ENCODE measurements at regions not wholly inside any gene's neighbourhood (a gene's known extent, or its start where the extent isn't known, plus 50 kb on each side); places are given as distances from the start of the nearest gene placed in this dataset.

- TF ChIP-seq CTCF (IDR thresholded peaks at IDR 0.05 in 2 of 3, conservative IDR thresholded peaks at IDR 0.05 in 1 of 3; ENCODE audit: borderline replicate concordance in 1 of 3, insufficient read depth in 1 of 3, low read depth in 2 of 3, low read length in 2 of 3) = no peak
- TF ChIP-seq JUND (IDR thresholded peaks at IDR 0.05) = no peak
- no peak for TF ChIP-seq POLR2AphosphoS5 (IDR thresholded peaks at IDR 0.05; ENCODE audit: low read depth, low read length)
- no peak for TF ChIP-seq MAX (IDR thresholded peaks at IDR 0.05)
- TF ChIP-seq POLR2A (IDR thresholded peaks at IDR 0.05; ENCODE audit: borderline replicate concordance, extremely low read depth, insufficient read depth, insufficient read length) = no peak
These were observed 593.9 kb upstream of the ZNF804A start for GRCh38 chr2:184004289-184004947.
